OCI-LY7 (cell line): ENCODE measurements at regions not wholly inside any gene's neighbourhood (a gene's known extent, or its start where the extent isn't known, plus 50 kb on each side); places are given as distances from the start of the nearest gene placed in this dataset.

Source experiments
- CTCF ChIP-seq: fragments of 200-600 bp; sonication (generic); conservative IDR thresholded peaks from 2 replicates; pipeline ENCODE4 v1.5.1; 2014; ENCODE audit warnings: mild to moderate bottlenecking, antibody characterized with exemption, low read length, moderate library complexity, mixed read lengths
- EZH2phosphoT487 ChIP-seq: fragments of 200-600 bp; sonication (generic); IDR thresholded peaks from 2 replicates; pipeline ENCODE4 v1.6.1; 2018; ENCODE audit warnings: low read depth, borderline replicate concordance, mild to moderate bottlenecking, mixed run types, antibody characterized with exemption, low read length, moderate library complexity, mixed read lengths

- TF ChIP-seq CTCF (no peak), EZH2phosphoT487 (no peak)
Measured at GRCh38 chr2:215613280-215613679, 177.4 kb upstream of the FN1 start.
